ENCODE measurements at regions not wholly inside any gene's neighbourhood (a gene's known extent, or its start where the extent isn't known, plus 50 kb on each side); places are given as distances from the start of the nearest gene placed in this dataset.

- no peaks in the 10 kb centered on the region for H3K9me3 ChIP-seq
- TF ChIP-seq CTCF (IDR thresholded peaks at IDR 0.05) = no peak
- H3K27me3 ChIP-seq = no peaks in the 10 kb centered on the region
- H3K36me3 ChIP-seq = no peaks in the 10 kb centered on the region
- intact Hi-C loops (cut with DNase I; ENCODE audit: low total_unique reads) = no loop called here
- no peak overlapping the region for H3K4me3 ChIP-seq
- no peak overlapping the region for H3K27ac ChIP-seq
- DNase-seq = no peak
- no peaks in the 10 kb centered on the region for H3K4me1 ChIP-seq
Observed at GRCh38 chr5:164753434-164753833, 1248.0 kb downstream of the MAT2B start.

- intact Hi-C loops (cut with DNase I; ENCODE audit: low total_unique reads) = no loop called here
- no peaks in the 10 kb centered on the region for H3K4me1 ChIP-seq
- TF ChIP-seq CTCF (IDR thresholded peaks at IDR 0.05) = no peak
- H3K4me3 ChIP-seq = no peak overlapping the region
- H3K27ac ChIP-seq = no peak overlapping the region
- no peak for DNase-seq
- H3K9me3 ChIP-seq = no peaks in the 10 kb centered on the region
- H3K36me3 ChIP-seq = no peaks in the 10 kb centered on the region
- H3K27me3 ChIP-seq = no peaks in the 10 kb centered on the region
Observed at GRCh38 chr5:164763206-164763605, 1257.8 kb downstream of the MAT2B start.

- H3K4me1 ChIP-seq = no peaks in the 10 kb centered on the region
- TF ChIP-seq CTCF (IDR thresholded peaks at IDR 0.05) = no peak
- DNase-seq = no peak
- intact Hi-C loops (cut with DNase I; ENCODE audit: low total_unique reads) = no loop called here
- no peaks in the 10 kb centered on the region for H3K9me3 ChIP-seq
- no peak overlapping the region for H3K4me3 ChIP-seq
- H3K27ac ChIP-seq = no peak overlapping the region
- no peaks in the 10 kb centered on the region for H3K36me3 ChIP-seq
- no peaks in the 10 kb centered on the region for H3K27me3 ChIP-seq
Observed at GRCh38 chr5:164772122-164772521, 1266.7 kb downstream of the MAT2B start.

DNA sequence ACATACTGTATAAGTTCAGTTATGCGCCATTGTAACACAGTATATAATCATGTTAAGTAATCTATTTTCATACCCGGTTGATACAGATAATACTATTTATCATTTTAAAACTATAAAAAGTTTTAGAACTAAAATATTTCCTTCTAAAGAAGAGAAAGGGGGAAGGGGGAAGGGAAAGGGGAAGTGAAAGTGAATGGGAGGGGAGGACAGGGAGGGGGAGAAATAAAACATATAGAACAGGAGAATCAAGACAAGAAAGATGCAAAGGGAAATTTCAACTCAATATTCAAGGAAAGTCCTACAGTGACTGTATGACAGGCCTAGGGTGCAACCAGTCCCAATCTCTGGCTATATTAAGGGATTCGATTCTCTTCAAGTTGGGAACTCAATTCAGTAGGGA, 1278.8 kb downstream of the MAT2B start:
- no peak for DNase-seq
- H3K27me3 ChIP-seq = no peaks in the 10 kb centered on the region

DNA sequence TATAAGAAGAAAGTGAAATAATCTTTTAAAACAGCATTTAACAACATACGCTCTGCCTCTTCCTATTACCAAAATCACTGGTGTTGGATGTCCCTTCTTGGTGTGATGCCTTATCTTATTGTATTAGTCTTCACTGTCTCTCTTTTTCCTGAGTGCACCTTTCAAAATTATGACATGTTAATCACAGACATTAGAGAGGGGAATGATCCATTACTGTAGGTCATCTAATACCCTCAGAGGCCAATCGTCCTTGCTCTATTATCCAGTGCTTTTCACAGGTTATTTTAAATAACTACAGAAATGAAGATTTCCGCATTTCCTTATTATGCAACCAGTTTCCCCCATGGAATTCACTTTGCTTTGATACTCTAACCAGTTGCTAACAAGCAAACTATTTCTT, 1292.7 kb downstream of the MAT2B start:
- H3K4me1 ChIP-seq = no peaks in the 10 kb centered on the region
- no peaks in the 10 kb centered on the region for H3K36me3 ChIP-seq
- TF ChIP-seq CTCF (IDR thresholded peaks at IDR 0.05) = no peak
- H3K4me3 ChIP-seq = no peak overlapping the region
- intact Hi-C loops (cut with DNase I; ENCODE audit: low total_unique reads) = no loop called here
- H3K27ac ChIP-seq = no peak overlapping the region
- DNase-seq = no peak
- H3K27me3 ChIP-seq = no peaks in the 10 kb centered on the region
- H3K9me3 ChIP-seq = peaks cover 0 to 7% (median 0%) of the 10 kb centered on the region in 3 donors

More for the DNA sequence above, 1278.8 kb downstream of the MAT2B start:
- no peak overlapping the region for H3K27ac ChIP-seq
- intact Hi-C loops (cut with DNase I; ENCODE audit: low total_unique reads) = no loop called here
- no peak for TF ChIP-seq CTCF (IDR thresholded peaks at IDR 0.05)
- H3K4me1 ChIP-seq = no peaks in the 10 kb centered on the region
- H3K4me3 ChIP-seq = no peak overlapping the region
- no peaks in the 10 kb centered on the region for H3K36me3 ChIP-seq
- H3K9me3 ChIP-seq = no peaks in the 10 kb centered on the region

GRCh38 chr5:164799391-164799790, 1294.0 kb downstream of the MAT2B start:
- no peak overlapping the region for H3K4me3 ChIP-seq
- H3K27me3 ChIP-seq = no peaks in the 10 kb centered on the region
- H3K4me1 ChIP-seq = no peaks in the 10 kb centered on the region
- no peak for DNase-seq
- no peak for TF ChIP-seq CTCF (IDR thresholded peaks at IDR 0.05)
- intact Hi-C loops (cut with DNase I; ENCODE audit: low total_unique reads) = no loop called here
- H3K36me3 ChIP-seq = no peaks in the 10 kb centered on the region
- no peak overlapping the region for H3K27ac ChIP-seq
- H3K9me3 ChIP-seq = peaks cover 0 to 7% (median 0%) of the 10 kb centered on the region in 3 donors

Measured in tibial artery (tissue), 4 donors.